Activated CD8-positive, alpha-beta memory T cell treated with anti-CD3 and anti-CD28 coated beads for 36 hours (primary cell): ENCODE measurements at regions not wholly inside any gene's neighbourhood (a gene's known extent, or its start where the extent isn't known, plus 50 kb on each side); places are given as distances from the start of the nearest gene placed in this dataset.

ENCODE experiments used
- CTCF ChIA-PET: fragments of 350-600 bp; sonication (Branson Sonifier 250); formaldehyde crosslinking; loops from one replicate; lab custom pipeline; 2021; ENCODE audit warnings: antibody characterized with exemption; lab: Charles Lee
- POLR2A ChIA-PET: fragments of 350-600 bp; sonication (Branson Sonifier 250); formaldehyde crosslinking; loops from one replicate; lab custom pipeline; 2021; ENCODE audit warnings: antibody characterized with exemption; lab: Charles Lee

DNA sequence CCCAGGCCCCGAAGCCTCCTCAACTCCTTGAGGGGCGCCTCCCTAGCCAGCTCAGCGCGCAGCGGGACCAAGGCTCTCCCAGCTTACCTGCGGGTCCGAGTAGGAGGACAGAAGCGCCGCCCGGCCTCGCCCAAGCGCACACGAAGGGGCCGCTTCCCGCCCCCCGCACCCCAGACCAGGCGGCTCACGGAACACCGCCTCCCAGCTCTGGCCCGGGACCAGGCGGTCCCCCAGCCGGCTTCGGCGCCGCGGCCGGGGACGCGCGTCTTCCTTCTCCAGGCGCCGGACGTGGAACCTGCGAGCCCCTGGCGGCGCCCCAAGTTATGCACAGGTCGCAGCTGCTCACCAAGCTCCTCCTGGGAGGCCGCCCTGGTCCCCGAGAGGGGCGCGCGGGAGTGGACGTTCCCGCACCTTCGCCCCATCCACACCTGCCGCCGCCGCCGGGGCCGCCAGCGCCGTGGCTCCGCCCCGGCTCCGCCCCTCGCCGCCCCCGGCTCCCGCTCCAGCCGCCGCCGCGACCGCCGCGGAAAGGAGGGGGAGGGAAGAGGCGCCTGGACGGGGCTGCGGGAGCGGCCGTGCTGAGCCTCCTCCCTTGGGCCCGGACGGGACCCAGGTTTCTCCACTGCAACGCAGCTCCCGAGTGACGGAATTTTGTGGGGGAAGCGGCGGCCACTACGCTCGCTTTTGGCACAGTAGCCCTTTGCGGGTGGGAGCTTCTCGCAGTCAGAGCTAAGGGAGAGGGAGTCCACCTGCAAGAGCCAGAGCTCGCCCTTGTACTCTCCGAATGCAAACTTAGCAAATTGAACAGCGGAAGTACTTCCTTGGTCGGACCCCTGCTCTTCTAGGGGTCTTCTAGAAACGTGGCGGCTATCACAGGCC lies 77.5 kb upstream of the IFNE start:
- ChIA-PET POLR2A (interaction anchor here (0.7 kb wide), 1 partner anchor 110 kb away, joined by 7 read pairs; no protein-coding TSS in a partner anchor), CTCF (interaction anchor here (0.6 to 1.7 kb wide), 5 partner anchors 24 to 241 kb away, joined by 3 read pairs; no protein-coding TSS in a partner anchor)

DNA sequence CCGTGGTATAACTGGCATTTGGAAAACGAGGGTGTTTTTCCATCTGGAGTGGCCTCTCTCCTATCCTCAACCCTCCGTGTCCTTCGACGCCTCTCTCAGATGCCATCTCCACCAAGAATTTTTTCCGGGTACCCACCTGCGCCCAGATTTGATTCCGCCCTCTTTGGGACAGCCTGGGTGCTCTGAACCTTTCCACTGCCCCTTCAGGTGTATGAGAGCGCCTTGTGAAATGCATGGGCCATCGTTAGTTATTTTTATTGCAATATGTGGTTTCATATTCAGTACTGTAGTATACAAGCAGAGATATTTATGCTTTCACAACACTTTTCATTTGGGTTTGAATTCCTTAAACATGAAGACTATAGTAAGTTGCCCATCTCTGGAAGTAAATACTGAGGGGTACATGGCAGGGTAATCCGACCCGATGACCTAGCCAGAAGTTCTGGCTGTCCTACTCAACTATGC lies 78.2 kb upstream of the IFNE start:
- CTCF ChIA-PET = interaction anchor here (0.6 to 1.7 kb wide), 2 partner anchors 234 to 242 kb away, joined by 3 read pairs; no protein-coding TSS in a partner anchor
- POLR2A ChIA-PET = no interaction called here

DNA sequence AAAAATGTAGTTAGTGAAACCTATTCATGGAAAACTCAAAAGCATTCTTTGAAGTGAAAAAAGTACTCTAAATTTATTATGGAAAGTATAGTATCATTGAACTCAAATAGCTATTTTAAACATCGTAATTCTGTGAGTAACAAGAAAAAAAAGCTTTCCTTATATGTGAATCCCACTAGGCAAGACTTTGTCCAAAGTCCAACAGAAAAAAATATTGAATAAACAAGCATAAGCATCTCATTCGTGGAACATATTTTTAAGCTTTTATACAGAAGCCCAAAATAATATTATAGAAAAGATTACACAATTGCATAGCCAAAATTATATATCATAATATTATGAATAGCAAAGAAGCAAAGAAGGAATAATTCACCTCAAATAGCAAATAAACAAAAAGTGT lies 79.4 kb upstream of the IFNE start:
- POLR2A ChIA-PET = no interaction called here
- CTCF ChIA-PET = no interaction called here

DNA sequence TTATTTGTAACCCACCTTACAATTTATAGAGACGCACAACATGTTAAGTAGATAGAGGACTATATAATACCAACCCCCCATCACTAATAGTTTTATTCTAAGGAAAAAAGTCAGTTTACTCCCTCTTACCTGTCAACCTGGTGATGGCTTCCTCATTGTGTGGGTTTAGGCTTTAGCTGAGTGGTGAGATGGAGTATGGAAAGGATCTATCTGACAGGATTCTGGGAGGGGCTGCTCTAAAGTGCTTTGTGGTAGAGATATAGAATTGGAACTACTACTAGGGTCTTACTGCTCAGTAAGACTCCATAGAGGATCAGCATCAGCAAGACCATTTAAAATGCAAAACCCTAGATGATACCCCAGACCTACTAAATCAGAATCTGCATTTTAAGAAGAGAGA lies 82.1 kb upstream of the IFNE start:
- POLR2A ChIA-PET = no interaction called here
- CTCF ChIA-PET = no interaction called here

DNA sequence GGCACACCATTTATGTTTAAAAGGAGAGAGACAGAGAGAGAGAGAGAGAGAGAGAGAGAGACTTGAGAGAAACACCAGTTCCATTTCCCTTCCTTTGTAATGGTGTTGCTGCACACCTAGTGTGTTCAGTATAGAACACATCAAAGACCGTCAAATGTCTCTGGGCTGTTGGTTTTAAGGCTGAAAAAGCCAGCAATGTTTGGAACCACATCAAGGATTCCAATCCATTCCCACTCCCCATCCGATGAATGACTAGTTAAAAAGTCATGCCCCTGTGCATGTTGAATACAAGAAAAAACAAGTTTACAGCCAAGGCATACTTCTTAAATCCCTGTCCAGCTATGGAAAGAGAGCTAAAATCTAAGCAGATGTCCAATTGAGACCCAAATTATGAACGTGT lies 83.0 kb upstream of the IFNE start:
- ChIA-PET POLR2A (no interaction called here), CTCF (interaction anchor here (0.7 kb wide), 1 partner anchor 22 kb away, joined by 4 read pairs; no protein-coding TSS in a partner anchor)

DNA sequence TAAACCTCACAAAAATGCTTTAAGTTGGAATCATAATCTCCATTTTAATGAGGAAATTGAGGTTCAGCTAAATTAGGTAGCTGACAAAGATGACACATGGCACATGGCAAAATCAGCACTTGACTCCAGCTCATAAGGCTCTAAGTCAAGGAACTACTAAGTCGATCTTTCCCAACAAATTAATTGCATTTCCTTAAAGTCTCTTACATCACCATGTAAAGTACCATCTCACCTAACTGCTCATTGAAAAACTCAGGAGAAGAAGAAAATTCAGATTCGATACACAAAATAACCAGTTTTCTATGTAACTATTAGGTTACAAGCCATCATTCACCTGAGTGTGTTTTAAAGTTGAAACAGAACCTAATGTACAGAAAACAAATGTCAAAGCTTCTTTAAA lies 85.8 kb upstream of the IFNE start:
- ChIA-PET POLR2A (no interaction called here), CTCF (no interaction called here)

DNA sequence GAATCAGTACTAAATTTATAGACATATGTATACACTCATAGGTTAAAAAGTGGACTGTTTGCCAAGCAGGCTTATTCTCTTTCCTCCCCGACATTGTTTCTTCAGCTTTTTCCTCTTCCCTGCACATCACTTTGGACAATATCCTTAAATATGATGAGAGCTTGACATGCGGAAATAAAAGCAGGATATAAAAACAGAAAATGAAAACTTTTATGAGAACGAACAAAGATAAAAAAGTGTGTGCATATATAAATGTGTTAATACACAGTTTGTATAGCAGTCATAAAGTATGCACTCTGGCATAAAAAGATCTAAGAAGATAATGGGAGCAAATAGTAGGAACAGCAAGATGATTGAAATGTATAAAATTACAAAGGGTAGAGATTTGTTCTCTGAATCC lies 86.4 kb upstream of the IFNE start:
- ChIA-PET POLR2A (no interaction called here), CTCF (no interaction called here)

DNA sequence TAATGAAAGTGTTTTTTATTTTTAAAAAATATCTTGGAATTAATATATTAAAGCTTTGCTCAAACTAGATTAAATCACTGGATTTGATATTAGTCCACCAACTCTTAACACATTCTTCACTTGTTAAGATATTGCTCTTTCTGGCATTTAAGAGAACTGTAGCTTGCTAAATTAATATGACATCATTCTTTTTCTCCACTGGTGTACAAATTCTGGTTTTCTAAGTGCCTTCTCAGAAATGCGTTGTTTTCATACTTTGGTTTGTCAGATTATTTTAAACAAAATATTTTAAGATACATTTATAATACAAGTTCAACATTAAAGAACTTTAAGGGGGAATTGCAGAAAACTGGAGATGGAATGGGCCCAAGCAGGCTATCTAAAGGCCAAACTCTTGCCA lies 87.6 kb upstream of the IFNE start:
- POLR2A ChIA-PET = no interaction called here
- CTCF ChIA-PET = no interaction called here

DNA sequence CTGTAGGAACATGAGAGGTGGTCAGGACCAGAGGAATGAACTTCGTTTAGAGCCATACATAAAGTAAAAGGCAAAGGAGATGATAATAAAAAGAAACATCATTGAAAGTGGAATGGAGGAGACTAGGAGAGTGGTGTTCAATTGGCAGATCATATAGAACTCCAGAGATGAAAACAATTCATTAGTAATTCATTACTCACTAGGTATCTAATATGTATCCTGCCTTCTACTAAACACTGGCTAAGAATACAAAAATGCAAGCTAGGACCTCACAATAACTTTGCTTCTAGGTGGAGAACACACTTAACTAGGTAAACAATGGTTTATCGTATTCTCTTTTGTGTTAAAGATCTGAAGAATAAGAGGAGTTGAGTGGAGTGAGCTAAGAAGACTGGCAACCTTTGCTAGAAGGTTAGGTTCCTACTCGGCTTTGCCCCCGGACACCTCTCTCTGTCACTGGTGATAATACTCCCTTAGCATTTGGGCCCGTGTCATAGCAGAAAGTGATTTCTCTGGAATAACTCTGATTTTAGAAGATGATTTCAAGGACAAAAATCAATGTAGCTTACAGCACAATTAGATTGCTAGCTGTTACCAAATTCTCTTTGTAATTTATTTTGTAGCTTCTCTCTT lies 88.6 kb upstream of the IFNE start:
- CTCF ChIA-PET = no interaction called here
- POLR2A ChIA-PET = no interaction called here

DNA sequence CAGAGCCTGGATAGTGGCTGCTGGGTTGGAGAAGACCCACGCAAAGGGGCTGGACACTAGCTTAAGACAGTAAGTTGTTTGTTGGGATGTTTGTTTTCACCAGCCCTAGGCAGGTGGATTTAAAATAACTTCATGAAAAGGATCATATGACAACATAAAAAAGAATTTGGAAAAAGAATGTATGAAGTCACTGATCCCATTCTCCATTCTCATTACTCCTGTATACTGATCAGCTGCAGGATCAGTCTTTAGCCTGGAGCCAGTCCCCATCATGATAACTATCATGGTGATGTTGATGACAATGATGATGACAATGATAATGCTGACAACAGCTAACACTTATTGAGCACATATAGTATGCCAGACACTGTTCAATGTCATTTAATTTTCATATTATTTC lies 92.1 kb upstream of the IFNE start:
- ChIA-PET POLR2A (no interaction called here), CTCF (no interaction called here)

DNA sequence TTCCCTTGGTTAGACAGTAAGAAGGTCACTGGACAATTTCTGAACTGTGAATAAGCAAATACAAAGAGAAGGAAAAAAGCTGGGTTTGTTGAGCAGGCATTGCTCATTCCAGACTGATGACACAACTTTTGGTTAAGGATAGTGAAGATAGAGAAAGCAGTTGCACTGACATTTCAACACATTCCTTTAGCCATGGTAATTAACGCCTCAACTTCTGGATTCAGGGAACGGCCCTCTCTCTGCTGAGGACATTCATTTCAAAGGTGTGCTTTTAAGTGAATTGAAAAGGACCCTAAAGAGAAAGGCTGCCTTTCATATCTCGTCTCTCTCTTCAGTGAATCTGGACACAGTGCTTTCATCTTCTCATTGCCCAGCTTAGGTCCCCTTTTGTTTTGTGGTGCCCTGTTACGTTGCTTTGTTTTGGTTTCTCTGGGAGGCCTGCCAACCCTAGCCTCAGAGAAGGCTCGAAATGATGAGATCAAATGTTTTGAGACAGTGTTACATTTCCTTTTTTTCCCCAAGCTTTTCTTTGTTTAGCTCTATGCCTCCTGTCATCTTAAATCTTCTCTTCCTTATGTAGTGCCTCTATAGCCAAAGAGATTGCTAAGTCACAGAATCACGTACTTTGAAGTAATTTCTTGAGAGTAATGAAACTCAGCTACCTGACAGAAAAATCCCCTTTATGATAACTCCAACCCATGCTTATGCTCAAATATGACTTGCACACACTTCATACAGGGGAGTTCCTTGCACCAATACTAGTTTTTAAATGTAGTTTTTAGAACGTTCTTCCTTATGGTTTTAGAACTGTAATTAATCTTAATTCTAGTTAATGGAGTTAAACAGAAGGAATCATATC lies 94.4 kb upstream of the IFNE start:
- CTCF ChIA-PET = no interaction called here
- POLR2A ChIA-PET = no interaction called here

DNA sequence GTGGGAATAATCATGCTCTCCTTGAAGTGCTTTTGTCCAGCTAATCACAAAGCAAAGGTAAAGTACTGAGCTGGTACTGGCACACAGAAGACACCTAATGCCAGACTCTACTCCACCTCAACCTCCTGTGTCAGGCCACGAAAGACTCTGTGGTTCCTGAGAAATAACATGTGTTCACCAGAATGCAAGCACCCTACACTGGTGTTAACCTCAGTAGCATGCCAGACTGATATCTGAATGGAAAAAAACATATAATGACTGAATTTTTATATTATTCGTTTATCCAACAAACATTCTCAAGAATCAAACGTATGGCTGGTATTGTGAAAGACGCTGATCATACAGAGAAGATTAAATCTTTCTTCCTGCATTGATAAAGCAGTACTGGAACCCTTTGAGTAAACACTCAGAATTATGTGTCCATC lies 97.1 kb upstream of the IFNE start:
- POLR2A ChIA-PET = no interaction called here
- CTCF ChIA-PET = no interaction called here

DNA sequence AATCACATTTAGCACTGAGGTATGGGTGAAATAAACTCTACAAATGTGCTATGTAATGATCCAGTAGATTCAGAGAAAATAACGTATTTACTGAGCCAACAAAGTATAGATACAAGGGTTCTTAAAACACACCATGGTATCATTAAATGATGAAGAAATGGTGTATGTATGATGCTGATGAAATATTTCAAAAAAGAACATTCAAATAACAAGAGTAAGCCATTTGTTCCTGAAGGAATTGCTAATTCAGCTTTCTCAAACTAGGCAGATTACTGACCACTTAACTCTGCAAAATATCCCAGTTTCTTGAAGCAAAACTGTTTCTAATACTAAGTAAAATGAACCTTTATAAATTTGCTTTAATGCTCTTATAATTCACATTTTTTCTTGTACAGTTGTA lies 97.6 kb upstream of the IFNE start:
- ChIA-PET CTCF (no interaction called here), POLR2A (no interaction called here)

DNA sequence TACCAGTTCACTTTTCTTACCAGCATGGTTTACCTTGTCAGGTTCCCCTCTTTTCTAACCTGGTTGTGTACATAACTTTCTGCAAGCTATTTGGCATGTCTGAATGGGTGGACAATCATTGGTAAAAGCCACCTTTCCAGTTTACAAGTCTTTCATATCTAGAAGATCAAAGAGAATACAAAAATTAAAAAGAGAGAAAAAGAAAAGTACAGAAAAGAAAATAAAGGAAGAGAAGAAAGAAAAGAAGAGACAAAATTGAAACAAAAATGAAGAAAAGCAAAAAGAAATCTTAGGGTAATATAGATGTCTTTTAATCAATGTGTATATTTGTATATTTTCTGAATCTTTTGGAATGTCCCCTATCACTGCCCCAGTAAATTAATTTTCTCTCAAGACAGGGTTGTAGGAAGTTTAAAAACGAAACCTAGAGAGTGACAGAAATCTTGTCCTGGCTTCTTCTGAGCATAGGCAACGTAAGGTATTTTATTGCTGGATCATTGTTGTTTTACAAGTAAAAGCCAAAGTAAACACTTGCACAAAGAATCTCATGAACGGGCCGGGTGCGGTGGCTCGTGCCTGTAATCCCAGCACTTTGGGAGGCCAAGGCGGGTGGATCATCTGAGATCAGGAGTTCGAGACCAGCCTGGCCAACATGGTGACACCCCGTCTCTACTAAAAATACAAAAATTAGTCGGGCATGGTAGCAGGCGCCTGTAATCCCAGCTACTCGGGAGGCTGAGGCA lies 98.7 kb upstream of the IFNE start:
- ChIA-PET POLR2A (no interaction called here), CTCF (no interaction called here)

DNA sequence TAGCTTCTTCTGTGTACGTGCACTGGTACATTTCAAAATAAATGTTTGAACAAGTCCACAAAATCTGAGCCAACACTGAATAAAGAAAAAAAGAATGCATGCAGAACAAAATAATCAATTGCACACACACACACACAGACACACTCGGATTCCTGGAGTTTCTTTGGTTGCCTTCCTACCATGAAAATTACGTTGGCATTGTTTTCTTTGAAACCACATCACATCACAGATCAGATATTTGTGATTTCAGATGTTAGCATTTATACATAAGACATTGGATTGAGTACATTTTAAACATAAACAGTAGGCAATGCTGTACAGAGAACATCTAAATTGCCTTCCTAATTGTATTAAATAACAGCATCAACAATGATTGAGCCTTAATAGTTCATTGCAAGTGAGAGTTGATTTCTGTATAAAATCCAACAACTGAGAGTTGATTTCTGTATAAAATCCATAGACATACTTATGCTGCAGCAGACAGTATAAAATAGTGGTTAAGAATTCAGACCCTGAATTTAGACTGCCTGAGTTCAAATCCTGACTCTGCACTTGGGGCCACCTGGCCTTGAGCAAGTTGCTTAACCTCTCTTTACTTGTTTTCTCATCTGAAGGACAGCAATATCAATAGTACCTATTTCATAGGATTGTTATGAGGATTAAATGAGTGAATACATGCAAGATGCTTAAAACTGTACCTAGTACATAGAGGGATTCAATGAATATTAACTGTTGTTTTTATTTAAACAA lies 101.7 kb upstream of the IFNE start:
- CTCF ChIA-PET = no interaction called here

DNA sequence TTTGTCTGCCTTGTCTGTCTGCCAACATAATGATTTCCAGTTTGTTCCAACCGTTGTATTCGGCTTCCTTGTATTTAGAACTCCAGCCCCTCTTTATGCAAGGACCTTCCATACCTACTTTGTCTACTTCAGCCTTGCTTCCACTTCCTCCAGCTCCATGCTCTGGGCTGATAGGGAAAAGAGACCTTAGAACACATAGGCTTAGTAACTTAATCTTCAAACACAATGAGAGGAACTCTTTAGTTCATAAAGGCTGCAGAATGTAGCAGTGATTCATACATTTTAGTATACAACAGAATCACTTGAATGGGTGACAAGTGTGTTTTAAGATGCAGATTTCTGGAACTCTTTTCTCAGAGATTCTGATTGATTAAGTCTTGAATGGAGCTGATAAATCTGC lies 102.8 kb upstream of the IFNE start:
- ChIA-PET CTCF (no interaction called here), POLR2A (no interaction called here)

More for the DNA sequence above, 101.7 kb upstream of the IFNE start:
- POLR2A ChIA-PET = no interaction called here

DNA sequence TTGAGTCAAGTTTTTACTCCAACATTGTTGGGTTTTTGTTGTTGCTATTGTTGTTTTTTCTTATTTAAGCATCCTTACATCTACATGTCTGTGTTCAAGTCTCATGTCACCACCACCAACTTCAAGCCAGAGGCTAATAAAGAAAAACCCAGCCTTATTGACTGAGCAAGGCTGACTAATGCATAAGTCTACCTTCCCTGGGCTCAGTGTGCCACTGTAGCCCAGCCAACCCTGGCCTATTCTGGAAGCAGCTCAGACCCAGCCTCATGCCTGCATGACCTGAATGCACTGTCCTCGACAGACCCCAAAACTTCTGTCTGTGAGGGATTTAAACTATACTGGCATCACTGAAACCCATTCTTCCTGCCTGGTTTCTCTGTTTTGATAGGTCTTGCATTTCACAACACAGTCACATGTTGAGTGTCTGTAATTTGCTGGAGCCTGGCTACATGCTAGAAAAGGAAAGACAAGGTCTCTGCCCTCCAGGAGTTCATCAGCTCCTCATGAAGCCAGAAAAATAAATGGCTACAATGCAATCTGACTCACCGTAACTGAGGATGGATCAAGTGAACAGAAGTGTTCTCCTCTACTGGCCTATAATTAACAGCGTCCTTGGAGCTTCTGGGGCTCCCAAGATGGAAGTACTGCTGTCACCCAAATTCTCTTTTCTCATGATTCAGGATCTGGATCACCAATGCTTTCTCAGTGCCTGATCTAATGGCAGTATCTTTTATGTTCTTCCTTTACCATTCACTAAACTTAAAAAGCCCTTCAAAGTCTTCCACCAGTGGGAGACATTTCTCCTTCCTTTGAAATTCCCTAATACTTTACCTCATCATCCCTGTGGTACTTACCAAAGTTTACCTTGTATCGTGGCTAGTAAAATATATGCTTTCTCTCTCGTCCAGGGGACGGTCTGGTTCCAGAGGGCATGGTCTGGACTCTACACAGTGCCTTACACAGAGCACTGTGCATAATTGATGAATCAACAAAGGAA lies 103.9 kb upstream of the IFNE start:
- CTCF ChIA-PET = no interaction called here
- POLR2A ChIA-PET = no interaction called here
